ENCODE measurements at regions not wholly inside any gene's neighbourhood (a gene's known extent, or its start where the extent isn't known, plus 50 kb on each side); places are given as distances from the start of the nearest gene placed in this dataset.
"Not testable (repeated sequence)": the region's sequence is repeated elsewhere in the genome, so short reads cannot be mapped to it uniquely, and the experiment has no call there.

GRCh38 chr15:87549296-87549695, 707.2 kb downstream of the NTRK3 start:
- no peak for DNase-seq
- intact Hi-C loops (cut with DNase I; ENCODE audit: low total_unique reads): no loop called here
- Histone ChIP-seq H3K36me3 (no peaks in the 10 kb centered on the region), H3K27ac (no peak overlapping the region), H3K4me1 (no peaks in the 10 kb centered on the region), H3K9me3 (peaks cover 0 to 14% (median 12%) of the 10 kb centered on the region in 8 donors), H3K27me3 (replicated peaks in 1 of 7) (no peaks in the 10 kb centered on the region), H3K4me3 (no peak overlapping the region)
- TF ChIP-seq POLR2AphosphoS5 (IDR thresholded peaks at IDR 0.05) (no peak), POLR2A (IDR thresholded peaks at IDR 0.05) (no peak), CTCF (IDR thresholded peaks at IDR 0.05 in 8 of 11, conservative IDR thresholded peaks at IDR 0.05 in 3 of 11) (no peak)

GRCh38 chr15:87548590-87548989, 707.9 kb downstream of the NTRK3 start:
- H3K9me3 ChIP-seq; intact Hi-C loops (cut with DNase I; ENCODE audit: low total_unique reads); H3K27ac ChIP-seq; H3K4me1 ChIP-seq; DNase-seq; H3K4me3 ChIP-seq; H3K36me3 ChIP-seq; H3K27me3 ChIP-seq (replicated peaks in 1 of 7): not testable (repeated sequence)
- WGBS, 5 donors: 87 to 95% (median 91%) methylated on average over 14 of the region's 14 CpGs

GRCh38 chr15:87547470-87548181, 708.9 kb downstream of the NTRK3 start:
- Histone ChIP-seq H3K9me3 (no peaks in the 10 kb centered on the region), H3K4me3 (no peak overlapping the region), H3K36me3 (no peaks in the 10 kb centered on the region), H3K27me3 (replicated peaks in 1 of 7) (no peaks in the 10 kb centered on the region), H3K4me1 (no peaks in the 10 kb centered on the region), H3K27ac (no peak overlapping the region)
- 55 to 75% (median 72%) methylated on average over 3 of the region's 3 CpGs for WGBS, 5 donors
- TF ChIP-seq POLR2AphosphoS5 (IDR thresholded peaks at IDR 0.05) (no peak), CTCF (IDR thresholded peaks at IDR 0.05 in 8 of 11, conservative IDR thresholded peaks at IDR 0.05 in 3 of 11) (no peak), POLR2A (IDR thresholded peaks at IDR 0.05) (no peak)
- DNase-seq: no peak
- intact Hi-C loops (cut with DNase I; ENCODE audit: low total_unique reads): no loop called here

GRCh38 chr15:87538327-87538834, 718.2 kb downstream of the NTRK3 start:
- peaks cover 0 to 16% (median 6%) of the 10 kb centered on the region in 8 donors for H3K9me3 ChIP-seq
- no peak overlapping the region for H3K4me3 ChIP-seq
- TF ChIP-seq CTCF (IDR thresholded peaks at IDR 0.05 in 8 of 11, conservative IDR thresholded peaks at IDR 0.05 in 3 of 11) (no peak), POLR2A (IDR thresholded peaks at IDR 0.05) (no peak), POLR2AphosphoS5 (IDR thresholded peaks at IDR 0.05) (no peak)
- intact Hi-C loops (cut with DNase I; ENCODE audit: low total_unique reads): no loop called here
- H3K27me3 ChIP-seq (replicated peaks in 1 of 7): no peaks in the 10 kb centered on the region
- no peak overlapping the region for H3K27ac ChIP-seq
- no peak for DNase-seq
- no peaks in the 10 kb centered on the region for H3K36me3 ChIP-seq
- 20 to 53% (median 47%) methylated on average over 3 of the region's 3 CpGs for WGBS, 5 donors
- no peaks in the 10 kb centered on the region for H3K4me1 ChIP-seq
